Nephron progenitor cell (in vitro differentiated cells): ENCODE measurements at regions not wholly inside any gene's neighbourhood (a gene's known extent, or its start where the extent isn't known, plus 50 kb on each side); places are given as distances from the start of the nearest gene placed in this dataset.

Source experiments
- DNase-seq: peaks from one replicate; pipeline ENCODE4 v3.0.0; 2021
- H3K27ac Mint-ChIP-seq: 2 replicates; pipeline ENCODE4 v1.8.0; 2021; ENCODE audit warnings: mild to moderate bottlenecking, moderate library complexity, mixed read lengths
- H3K27me3 Mint-ChIP-seq: 2 replicates; pipeline ENCODE4 v1.8.0; 2021; ENCODE audit warnings: mild to moderate bottlenecking, low read depth, mixed read lengths; ENCODE audit not compliant: poor library complexity
- H3K36me3 Mint-ChIP-seq: 2 replicates; pipeline ENCODE4 v1.8.0; 2021; ENCODE audit warnings: low read depth, mixed read lengths
- H3K4me1 Mint-ChIP-seq: 2 replicates; pipeline ENCODE4 v1.8.0; 2021; ENCODE audit warnings: mixed read lengths
- H3K4me3 Mint-ChIP-seq: 2 replicates; pipeline ENCODE4 v1.8.0; 2021; ENCODE audit warnings: mild to moderate bottlenecking, moderate library complexity, mixed read lengths
- H3K9me3 Mint-ChIP-seq: 2 replicates; pipeline ENCODE4 v1.8.0; 2021; ENCODE audit warnings: mild to moderate bottlenecking, moderate library complexity, mixed read lengths
- TF ChIP-seq, protein P1 (sequence below): fragments of 200-600 bp; sonication (generic); IDR thresholded peaks from 2 replicates; pipeline ENCODE4 v1.5.0; 2021; ENCODE audit warnings: antibody characterized with exemption

DNA sequence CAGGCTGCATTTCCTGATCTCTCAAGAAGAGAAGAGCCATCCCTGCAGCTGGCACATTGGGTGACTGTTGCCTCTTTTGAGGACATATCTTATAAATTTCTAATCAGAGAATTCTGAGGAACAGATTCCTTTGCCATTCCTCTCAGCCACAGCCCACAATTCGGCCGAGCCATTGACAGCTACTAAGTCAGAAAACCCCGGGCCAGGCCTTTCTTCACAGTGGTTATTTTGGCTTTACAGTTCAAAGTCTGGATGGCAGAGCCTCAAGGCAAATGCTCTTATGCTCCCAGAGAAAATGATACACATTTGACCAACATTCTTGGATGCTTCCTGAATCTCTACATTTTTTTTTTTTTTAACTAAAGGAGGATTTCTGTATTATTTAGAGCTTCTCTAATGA lies 138.4 kb upstream of the FRMD6 start:
- Mint-ChIP-seq H3K27ac (no peak overlapping the region), H3K9me3 (no peaks in the 10 kb centered on the region), H3K4me3 (no peak overlapping the region), H3K27me3 (no peaks in the 10 kb centered on the region), H3K4me1 (peaks cover 41% of the 10 kb centered on the region), H3K36me3 (no peaks in the 10 kb centered on the region)
- no peak for DNase-seq
- TF ChIP-seq, protein P1, sequence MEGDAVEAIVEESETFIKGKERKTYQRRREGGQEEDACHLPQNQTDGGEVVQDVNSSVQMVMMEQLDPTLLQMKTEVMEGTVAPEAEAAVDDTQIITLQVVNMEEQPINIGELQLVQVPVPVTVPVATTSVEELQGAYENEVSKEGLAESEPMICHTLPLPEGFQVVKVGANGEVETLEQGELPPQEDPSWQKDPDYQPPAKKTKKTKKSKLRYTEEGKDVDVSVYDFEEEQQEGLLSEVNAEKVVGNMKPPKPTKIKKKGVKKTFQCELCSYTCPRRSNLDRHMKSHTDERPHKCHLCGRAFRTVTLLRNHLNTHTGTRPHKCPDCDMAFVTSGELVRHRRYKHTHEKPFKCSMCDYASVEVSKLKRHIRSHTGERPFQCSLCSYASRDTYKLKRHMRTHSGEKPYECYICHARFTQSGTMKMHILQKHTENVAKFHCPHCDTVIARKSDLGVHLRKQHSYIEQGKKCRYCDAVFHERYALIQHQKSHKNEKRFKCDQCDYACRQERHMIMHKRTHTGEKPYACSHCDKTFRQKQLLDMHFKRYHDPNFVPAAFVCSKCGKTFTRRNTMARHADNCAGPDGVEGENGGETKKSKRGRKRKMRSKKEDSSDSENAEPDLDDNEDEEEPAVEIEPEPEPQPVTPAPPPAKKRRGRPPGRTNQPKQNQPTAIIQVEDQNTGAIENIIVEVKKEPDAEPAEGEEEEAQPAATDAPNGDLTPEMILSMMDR, result no peak

DNA sequence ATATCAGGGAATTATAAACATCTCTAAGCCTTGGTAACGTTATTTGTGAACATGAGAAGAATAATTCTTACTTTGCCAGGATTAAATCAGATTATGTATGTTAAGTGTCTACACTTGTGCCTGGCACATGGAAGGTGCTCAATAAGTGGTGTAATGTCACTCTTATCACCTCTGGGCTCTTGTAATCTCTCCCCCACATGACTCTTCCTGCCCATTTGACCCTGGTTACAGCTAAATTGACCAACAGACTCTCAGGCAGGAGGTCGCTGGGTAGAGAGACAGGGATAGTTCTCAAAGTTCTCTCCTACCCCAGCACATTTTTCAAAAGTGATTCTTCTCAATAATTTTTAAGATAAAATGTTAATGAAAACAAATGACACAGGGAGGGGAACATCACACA lies 137.8 kb upstream of the FRMD6 start:
- Mint-ChIP-seq H3K27ac (no peak overlapping the region), H3K4me1 (peaks cover 34% of the 10 kb centered on the region), H3K27me3 (no peaks in the 10 kb centered on the region), H3K9me3 (no peaks in the 10 kb centered on the region), H3K4me3 (no peak overlapping the region), H3K36me3 (no peaks in the 10 kb centered on the region)
- TF ChIP-seq, protein P1, result no peak
- DNase-seq, result no peak

DNA sequence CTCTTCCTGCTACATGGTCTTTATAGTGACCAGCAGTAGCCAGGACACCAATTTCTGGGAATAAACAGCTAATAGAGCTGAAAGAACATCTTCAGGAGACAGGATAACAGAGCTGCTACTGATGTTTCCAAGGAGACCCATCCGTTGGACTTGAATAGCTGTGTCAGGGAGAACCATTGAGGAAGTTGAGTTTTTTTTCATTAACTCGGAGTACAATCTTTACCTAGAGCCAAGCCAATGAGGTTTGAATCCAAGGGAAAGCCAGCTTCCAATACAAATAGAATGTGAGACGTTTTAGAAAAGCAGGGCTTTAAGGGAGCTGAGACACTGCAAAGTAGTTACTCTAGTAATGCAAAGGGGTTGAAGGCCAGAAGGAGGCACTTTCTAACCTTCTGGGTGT lies 136.1 kb upstream of the FRMD6 start:
- TF ChIP-seq, protein P1, result no peak
- no peaks in the 10 kb centered on the region for H3K36me3 Mint-ChIP-seq
- H3K27me3 Mint-ChIP-seq, result no peaks in the 10 kb centered on the region
- no peak overlapping the region for H3K27ac Mint-ChIP-seq
- no peaks in the 10 kb centered on the region for H3K9me3 Mint-ChIP-seq
- no peak for DNase-seq
- H3K4me3 Mint-ChIP-seq, result no peak overlapping the region
- H3K4me1 Mint-ChIP-seq, result peaks cover 32% of the 10 kb centered on the region

DNA sequence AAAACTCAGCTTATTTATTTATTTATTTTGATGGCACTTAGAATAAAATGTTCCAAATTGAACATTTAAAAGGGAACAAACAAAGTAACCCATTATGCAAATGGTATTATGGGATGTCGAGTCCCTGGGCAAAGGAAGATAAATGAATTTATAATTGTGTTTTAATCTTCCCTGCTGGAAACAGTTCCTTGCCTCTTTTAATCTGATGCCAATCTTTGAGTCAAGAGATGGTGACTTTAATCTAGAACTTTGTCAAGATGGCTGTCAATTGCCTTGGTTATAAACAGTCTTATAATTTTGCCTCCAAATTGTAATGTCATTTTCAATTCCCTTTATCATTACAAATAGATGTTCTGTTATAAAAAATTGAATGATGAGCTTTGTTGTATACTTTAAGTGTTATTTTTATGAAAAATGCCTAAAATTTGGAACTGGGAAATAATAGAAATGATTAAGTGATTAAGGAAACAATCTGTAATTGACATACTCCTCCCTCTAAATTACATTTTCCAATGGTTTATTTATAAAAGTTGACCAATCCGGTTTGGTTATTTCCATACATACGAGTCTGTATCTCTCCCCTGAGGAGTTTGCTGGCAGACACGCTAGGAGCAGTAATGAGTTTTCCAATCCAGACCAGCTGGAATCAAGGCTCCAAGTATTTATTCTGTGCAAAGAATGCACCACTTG lies 134.9 kb upstream of the FRMD6 start:
- H3K4me1 Mint-ChIP-seq, result peaks cover 22% of the 10 kb centered on the region
- H3K4me3 Mint-ChIP-seq, result no peak overlapping the region
- TF ChIP-seq, protein P1, result no peak
- H3K27me3 Mint-ChIP-seq, result no peaks in the 10 kb centered on the region
- H3K9me3 Mint-ChIP-seq, result peaks cover 2% of the 10 kb centered on the region
- no peak for DNase-seq
- H3K36me3 Mint-ChIP-seq, result no peaks in the 10 kb centered on the region
- no peak overlapping the region for H3K27ac Mint-ChIP-seq

DNA sequence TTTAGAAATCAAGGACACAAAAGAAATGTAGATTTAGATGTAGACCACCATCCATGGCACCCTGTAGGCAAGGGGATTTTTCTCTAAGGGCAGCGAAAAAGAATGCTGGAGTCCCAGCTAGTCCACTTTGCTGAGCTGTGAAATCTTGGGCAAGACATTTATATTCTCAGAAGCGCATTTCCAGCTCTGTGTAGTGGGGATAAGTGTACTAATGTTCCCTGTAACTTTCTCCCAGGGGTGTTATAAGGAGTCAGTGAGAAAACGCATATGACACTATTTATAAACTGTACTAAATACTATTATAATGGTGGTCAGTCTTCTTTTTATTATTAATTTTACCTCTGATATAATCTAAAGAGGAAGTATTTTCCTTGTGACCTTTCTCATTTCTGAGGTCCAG lies 133.4 kb upstream of the FRMD6 start:
- no peaks in the 10 kb centered on the region for H3K36me3 Mint-ChIP-seq
- H3K9me3 Mint-ChIP-seq, result peaks cover 7% of the 10 kb centered on the region
- H3K27me3 Mint-ChIP-seq, result no peaks in the 10 kb centered on the region
- peaks cover 14% of the 10 kb centered on the region for H3K4me1 Mint-ChIP-seq
- H3K27ac Mint-ChIP-seq, result no peak overlapping the region
- no peak overlapping the region for H3K4me3 Mint-ChIP-seq
- DNase-seq, result no peak
- TF ChIP-seq, protein P1, result no peak

DNA sequence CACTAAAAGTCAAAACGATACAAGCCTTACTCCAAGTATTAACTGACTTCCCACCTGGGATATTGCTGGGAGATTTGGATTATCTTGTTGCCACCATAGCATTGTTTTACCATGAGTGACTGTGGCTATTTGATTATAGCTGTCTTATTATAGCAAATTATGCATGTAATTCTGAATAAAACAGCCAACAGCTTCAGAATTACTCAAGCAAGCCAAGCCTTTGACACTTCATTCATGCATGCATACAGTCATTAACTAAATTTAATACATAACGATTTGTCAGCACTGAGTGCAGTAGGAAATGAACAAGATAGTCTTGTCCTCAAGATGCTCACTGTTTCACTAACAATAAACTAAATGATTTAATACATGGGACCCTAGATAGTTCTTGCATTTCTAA lies 133.0 kb upstream of the FRMD6 start:
- H3K4me3 Mint-ChIP-seq, result no peak overlapping the region
- TF ChIP-seq, protein P1, result no peak
- H3K4me1 Mint-ChIP-seq, result peaks cover 11% of the 10 kb centered on the region
- H3K27me3 Mint-ChIP-seq, result no peaks in the 10 kb centered on the region
- H3K36me3 Mint-ChIP-seq, result no peaks in the 10 kb centered on the region
- peaks cover 7% of the 10 kb centered on the region for H3K9me3 Mint-ChIP-seq
- no peak for DNase-seq
- no peak overlapping the region for H3K27ac Mint-ChIP-seq
